SK-N-SH treated with all-trans-retinoic acid at 6 μM for 48 hours (cell line): ENCODE measurements at regions not wholly inside any gene's neighbourhood (a gene's known extent, or its start where the extent isn't known, plus 50 kb on each side); places are given as distances from the start of the nearest gene placed in this dataset.

Experiments
- ARNTL ChIP-seq: fragments of 450-650 bp; formaldehyde crosslinking; IDR thresholded peaks from 2 replicates; pipeline ENCODE4 v1.5.0; 2020; ENCODE audit warnings: low read depth, mild to moderate bottlenecking, moderate library complexity, borderline replicate concordance
- CSDC2 ChIP-seq: fragments of 250-450 bp; sonication (Bioruptor Pico); IDR thresholded peaks from 2 replicates; pipeline ENCODE4 v1.5.0; 2020; ENCODE audit warnings: mild to moderate bottlenecking, moderate library complexity
- GLIS3 ChIP-seq: fragments of 250-450 bp; sonication (Bioruptor Pico); IDR thresholded peaks from 2 replicates; pipeline ENCODE4 v1.5.0; 2020; ENCODE audit warnings: mild to moderate bottlenecking, moderate library complexity
- ISL1 ChIP-seq: fragments of 250-450 bp; sonication (Bioruptor Pico); IDR thresholded peaks from 2 replicates; pipeline ENCODE4 v2.1.2; 2022; ENCODE audit warnings: mild to moderate bottlenecking, moderate library complexity
- TOX ChIP-seq: fragments of 250-450 bp; sonication (Bioruptor Pico); IDR thresholded peaks from 2 replicates; pipeline ENCODE4 v1.8.0; 2021; ENCODE audit warnings: mild to moderate bottlenecking, moderate library complexity, borderline replicate concordance
- ZC3H10 ChIP-seq: fragments of 250-450 bp; sonication (Bioruptor Pico); IDR thresholded peaks from 2 replicates; pipeline ENCODE4 v1.5.1; 2021; ENCODE audit warnings: mild to moderate bottlenecking, moderate library complexity
- ZFP3 ChIP-seq: fragments of 250-450 bp; sonication (Bioruptor Pico); IDR thresholded peaks from 2 replicates; pipeline ENCODE4 v1.5.0; 2020; ENCODE audit warnings: mild to moderate bottlenecking, moderate library complexity
- ZFP30 ChIP-seq: fragments of 450-650 bp; formaldehyde crosslinking; IDR thresholded peaks from 2 replicates; pipeline ENCODE4 v1.5.0; 2022; ENCODE audit warnings: mild to moderate bottlenecking, moderate library complexity
- ZNF565 ChIP-seq: fragments of 450-650 bp; formaldehyde crosslinking; conservative IDR thresholded peaks from 2 replicates; pipeline ENCODE4 v1.5.0; 2020; ENCODE audit warnings: low read depth, mild to moderate bottlenecking, moderate library complexity
- ZNF70 ChIP-seq: fragments of 450-650 bp; formaldehyde crosslinking; IDR thresholded peaks from 2 replicates; pipeline ENCODE4 v1.5.0; 2020; ENCODE audit warnings: mild to moderate bottlenecking, moderate library complexity
- ZNF8 ChIP-seq: fragments of 450-650 bp; formaldehyde crosslinking; IDR thresholded peaks from 2 replicates; pipeline ENCODE4 v1.5.0; 2020; ENCODE audit warnings: mild to moderate bottlenecking, moderate library complexity
- TF ChIP-seq, protein P1 (sequence below): fragments of 250-450 bp; sonication (Bioruptor Pico); IDR thresholded peaks from 2 replicates; pipeline ENCODE4 v1.8.0; 2020; ENCODE audit warnings: mild to moderate bottlenecking, moderate library complexity, borderline replicate concordance
- TF ChIP-seq, protein P2 (sequence below): fragments of 250-450 bp; sonication (Bioruptor Pico); IDR thresholded peaks from 2 replicates; pipeline ENCODE4 v1.5.1; 2021; ENCODE audit warnings: mild to moderate bottlenecking, moderate library complexity
- TF ChIP-seq, protein P3 (sequence below): fragments of 250-450 bp; sonication (Bioruptor Pico); IDR thresholded peaks from 2 replicates; pipeline ENCODE4 v1.8.0; 2021; ENCODE audit warnings: low read depth, mild to moderate bottlenecking, moderate library complexity, borderline replicate concordance

DNA sequence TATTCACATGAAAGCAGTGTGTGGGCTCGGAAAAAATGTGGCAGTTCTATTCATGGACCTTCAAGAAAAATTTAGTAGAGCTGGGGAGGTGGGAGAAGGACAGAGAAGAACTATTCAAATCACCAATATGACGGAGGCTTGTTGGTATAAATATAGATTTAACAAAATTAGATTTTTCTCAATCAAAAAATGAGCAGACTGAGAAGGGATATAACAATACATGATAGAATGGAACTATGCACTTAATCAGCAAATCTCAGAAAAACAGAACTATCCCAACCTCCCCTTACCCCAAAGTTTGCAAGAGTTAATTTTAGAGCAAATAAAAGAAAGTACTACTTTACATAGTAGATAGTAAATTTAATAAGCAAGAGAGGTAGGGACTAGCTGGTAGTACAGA is 194.6 kb upstream of the BCL6 start:
- TF ChIP-seq ISL1 = no peak
- TF ChIP-seq, protein P1, sequence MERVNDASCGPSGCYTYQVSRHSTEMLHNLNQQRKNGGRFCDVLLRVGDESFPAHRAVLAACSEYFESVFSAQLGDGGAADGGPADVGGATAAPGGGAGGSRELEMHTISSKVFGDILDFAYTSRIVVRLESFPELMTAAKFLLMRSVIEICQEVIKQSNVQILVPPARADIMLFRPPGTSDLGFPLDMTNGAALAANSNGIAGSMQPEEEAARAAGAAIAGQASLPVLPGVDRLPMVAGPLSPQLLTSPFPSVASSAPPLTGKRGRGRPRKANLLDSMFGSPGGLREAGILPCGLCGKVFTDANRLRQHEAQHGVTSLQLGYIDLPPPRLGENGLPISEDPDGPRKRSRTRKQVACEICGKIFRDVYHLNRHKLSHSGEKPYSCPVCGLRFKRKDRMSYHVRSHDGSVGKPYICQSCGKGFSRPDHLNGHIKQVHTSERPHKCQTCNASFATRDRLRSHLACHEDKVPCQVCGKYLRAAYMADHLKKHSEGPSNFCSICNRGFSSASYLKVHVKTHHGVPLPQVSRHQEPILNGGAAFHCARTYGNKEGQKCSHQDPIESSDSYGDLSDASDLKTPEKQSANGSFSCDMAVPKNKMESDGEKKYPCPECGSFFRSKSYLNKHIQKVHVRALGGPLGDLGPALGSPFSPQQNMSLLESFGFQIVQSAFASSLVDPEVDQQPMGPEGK (CRISPR knock-in tag) = no peak
- TF ChIP-seq ZNF565 (CRISPR knock-in tag) = no peak
- TF ChIP-seq ZFP3 (CRISPR knock-in tag) = no peak
- TF ChIP-seq ZNF70 (CRISPR knock-in tag) = no peak
- TF ChIP-seq ZFP30 (CRISPR knock-in tag) = no peak
- no peak for TF ChIP-seq ARNTL (CRISPR knock-in tag)
- TF ChIP-seq, protein P2, sequence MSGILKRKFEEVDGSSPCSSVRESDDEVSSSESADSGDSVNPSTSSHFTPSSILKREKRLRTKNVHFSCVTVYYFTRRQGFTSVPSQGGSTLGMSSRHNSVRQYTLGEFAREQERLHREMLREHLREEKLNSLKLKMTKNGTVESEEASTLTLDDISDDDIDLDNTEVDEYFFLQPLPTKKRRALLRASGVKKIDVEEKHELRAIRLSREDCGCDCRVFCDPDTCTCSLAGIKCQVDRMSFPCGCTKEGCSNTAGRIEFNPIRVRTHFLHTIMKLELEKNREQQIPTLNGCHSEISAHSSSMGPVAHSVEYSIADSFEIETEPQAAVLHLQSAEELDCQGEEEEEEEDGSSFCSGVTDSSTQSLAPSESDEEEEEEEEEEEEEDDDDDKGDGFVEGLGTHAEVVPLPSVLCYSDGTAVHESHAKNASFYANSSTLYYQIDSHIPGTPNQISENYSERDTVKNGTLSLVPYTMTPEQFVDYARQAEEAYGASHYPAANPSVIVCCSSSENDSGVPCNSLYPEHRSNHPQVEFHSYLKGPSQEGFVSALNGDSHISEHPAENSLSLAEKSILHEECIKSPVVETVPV (CRISPR knock-in tag) = no peak
- no peak for TF ChIP-seq CSDC2 (CRISPR knock-in tag)
- no peak for TF ChIP-seq TOX (CRISPR knock-in tag)
- no peak for TF ChIP-seq ZC3H10
- TF ChIP-seq, protein P3, sequence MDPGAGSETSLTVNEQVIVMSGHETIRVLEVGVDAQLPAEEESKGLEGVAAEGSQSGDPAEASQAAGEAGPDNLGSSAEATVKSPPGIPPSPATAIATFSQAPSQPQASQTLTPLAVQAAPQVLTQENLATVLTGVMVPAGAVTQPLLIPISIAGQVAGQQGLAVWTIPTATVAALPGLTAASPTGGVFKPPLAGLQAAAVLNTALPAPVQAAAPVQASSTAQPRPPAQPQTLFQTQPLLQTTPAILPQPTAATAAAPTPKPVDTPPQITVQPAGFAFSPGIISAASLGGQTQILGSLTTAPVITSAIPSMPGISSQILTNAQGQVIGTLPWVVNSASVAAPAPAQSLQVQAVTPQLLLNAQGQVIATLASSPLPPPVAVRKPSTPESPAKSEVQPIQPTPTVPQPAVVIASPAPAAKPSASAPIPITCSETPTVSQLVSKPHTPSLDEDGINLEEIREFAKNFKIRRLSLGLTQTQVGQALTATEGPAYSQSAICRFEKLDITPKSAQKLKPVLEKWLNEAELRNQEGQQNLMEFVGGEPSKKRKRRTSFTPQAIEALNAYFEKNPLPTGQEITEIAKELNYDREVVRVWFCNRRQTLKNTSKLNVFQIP = no peak
- no peak for TF ChIP-seq ZNF8 (CRISPR knock-in tag)
- TF ChIP-seq GLIS3 (CRISPR knock-in tag) = no peak
